GM18870 (cell line): ENCODE measurements at regions not wholly inside any gene's neighbourhood (a gene's known extent, or its start where the extent isn't known, plus 50 kb on each side); places are given as distances from the start of the nearest gene placed in this dataset.
"Not testable (repeated sequence)": the region's sequence is repeated elsewhere in the genome, so short reads cannot be mapped to it uniquely, and the experiment has no call there.

Experiments
- ATAC-seq: cut with Tn5 transposase; IDR thresholded peaks from one replicate; pipeline ENCODE4 v1.9.1; 2021; ENCODE audit warnings: moderate library complexity; ENCODE audit not compliant: unreplicated experiment

GRCh38 chrX:74251006-74251930 lies 52.7 kb upstream of the ZCCHC13 start:
- ATAC-seq = no peak

- no peak for ATAC-seq
These were observed 53.4 kb upstream of the ZCCHC13 start for GRCh38 chrX:74250574-74250973.

GRCh38 chrX:74249963-74250362 lies 54.0 kb upstream of the ZCCHC13 start:
- no peak for ATAC-seq

GRCh38 chrX:74248889-74249288 lies 55.1 kb upstream of the ZCCHC13 start:
- ATAC-seq = no peak

- no peak for ATAC-seq
These were observed 57.5 kb upstream of the ZCCHC13 start for GRCh38 chrX:74246524-74246923.

DNA sequence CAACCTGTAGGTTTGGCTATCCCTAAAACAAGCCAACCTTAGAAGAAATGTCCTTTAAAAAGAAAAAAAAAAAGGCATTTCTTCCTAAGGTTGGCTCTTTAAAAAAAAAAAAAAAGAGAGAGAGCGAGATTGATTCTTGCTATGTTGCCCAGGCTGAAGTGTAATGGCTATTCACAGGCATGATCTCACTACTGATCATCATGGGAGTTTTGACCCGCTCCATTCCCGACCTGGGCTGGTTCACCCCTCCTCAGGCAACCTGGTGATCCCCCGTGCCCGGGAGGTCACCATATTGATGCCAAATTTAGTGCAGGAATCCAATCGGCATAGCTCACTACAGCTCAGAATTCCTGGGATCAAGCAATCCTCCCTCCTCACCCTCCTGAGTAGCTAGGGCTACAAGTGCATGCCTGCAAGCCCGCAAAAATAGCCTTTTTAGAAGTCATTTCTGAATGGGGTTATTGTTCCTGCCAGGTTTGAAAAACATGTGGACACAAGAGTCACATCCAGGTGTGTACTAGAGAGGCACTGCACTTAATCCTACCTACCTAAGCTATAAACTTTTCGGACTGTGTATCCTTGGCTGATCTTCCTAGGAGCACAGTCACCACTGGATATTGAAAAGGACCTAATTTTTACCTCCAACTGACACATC lies 61.4 kb upstream of the ZCCHC13 start:
- ATAC-seq = no peak

DNA sequence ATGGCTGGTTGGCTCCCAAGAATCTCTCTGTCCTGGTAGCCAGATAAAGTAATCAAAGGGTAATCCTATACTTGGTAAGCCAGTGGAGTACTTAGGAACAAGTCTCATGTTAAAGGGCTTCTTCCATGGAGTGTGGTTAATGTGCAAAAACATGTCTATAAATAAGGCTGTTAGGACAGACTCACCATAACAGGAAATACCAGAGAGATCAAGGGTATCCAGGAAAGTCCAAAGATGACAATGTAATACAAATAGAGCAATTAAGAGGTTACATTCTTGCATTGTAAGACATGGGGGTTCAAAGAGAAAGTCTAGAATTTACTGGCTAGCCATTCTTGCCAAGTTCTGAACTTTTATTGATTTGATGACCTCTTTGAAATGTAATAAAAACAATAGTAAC lies 61.9 kb upstream of the ZCCHC13 start:
- ATAC-seq = no peak

- no peak for ATAC-seq
These were observed 65.2 kb upstream of the ZCCHC13 start for GRCh38 chrX:74238771-74239170.

- no peak for ATAC-seq
These were observed 69.2 kb upstream of the ZCCHC13 start for GRCh38 chrX:74234818-74235217.

- no peak for ATAC-seq
These were observed 71.1 kb upstream of the ZCCHC13 start for GRCh38 chrX:74232859-74233258.

GRCh38 chrX:74231625-74232024 lies 72.4 kb upstream of the ZCCHC13 start:
- no peak for ATAC-seq

- ATAC-seq = no peak
These were observed 73.9 kb upstream of the ZCCHC13 start for GRCh38 chrX:74230094-74230493.

DNA sequence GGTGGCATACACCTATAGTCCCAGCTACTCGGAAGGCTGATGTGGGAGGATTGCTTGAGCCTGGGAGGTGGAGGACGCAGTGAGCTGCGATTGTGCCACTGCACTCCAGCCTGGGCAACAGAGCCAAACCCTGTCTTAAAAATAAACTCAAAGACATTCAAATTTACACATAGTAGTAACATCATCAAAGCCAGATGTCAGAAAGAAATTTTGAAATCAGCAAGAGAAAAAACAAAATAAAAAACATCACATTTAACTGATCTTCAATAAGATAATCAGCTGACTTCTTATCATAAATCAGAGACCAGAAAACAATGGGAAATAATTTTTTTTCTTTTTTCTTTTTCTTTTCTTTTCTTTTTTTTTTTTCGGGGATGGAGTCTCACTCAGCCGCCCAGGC lies 78.9 kb upstream of the ZCCHC13 start:
- ATAC-seq = no peak

DNA sequence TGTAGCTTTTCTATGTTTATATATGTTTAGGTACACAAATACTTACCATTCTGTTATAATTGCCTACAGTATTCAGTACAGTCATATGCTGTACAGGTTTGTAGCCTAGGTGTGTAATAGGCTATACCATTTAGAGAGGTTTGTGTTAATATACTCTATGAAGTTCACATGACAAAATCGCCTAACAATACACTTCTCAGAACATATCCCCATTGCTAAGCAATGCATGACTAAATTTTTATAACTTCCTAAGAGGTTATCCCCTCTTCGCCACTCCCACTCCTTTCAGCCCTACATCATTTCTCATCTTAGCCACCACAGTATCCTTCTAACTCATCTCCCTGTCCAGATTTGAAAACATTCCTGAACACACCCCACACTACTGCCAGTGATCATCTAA lies 83.7 kb upstream of the ZCCHC13 start:
- ATAC-seq = no peak

DNA sequence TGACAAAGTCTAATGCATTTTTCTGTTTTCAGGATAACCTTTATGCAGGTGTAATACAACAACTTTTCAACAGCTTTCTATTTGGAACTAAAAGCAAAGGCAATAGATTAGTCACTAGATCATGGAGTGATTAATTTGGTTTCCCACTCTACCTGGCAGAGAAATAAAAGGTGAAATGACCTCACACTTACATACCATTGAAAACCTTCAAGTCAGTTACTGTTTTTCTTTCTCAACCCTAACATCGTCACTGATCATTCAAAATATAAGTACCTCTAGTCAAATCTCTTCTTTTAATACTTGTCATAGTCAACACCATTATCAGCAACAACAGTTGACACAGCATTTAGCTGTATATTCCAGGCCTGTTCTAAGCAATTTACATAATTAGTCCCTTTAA lies 85.1 kb upstream of the ZCCHC13 start:
- no peak for ATAC-seq

GRCh38 chrX:74216421-74216820 lies 87.6 kb upstream of the ZCCHC13 start:
- no peak for ATAC-seq

GRCh38 chrX:74211911-74212310 lies 92.1 kb upstream of the ZCCHC13 start:
- no peak for ATAC-seq

DNA sequence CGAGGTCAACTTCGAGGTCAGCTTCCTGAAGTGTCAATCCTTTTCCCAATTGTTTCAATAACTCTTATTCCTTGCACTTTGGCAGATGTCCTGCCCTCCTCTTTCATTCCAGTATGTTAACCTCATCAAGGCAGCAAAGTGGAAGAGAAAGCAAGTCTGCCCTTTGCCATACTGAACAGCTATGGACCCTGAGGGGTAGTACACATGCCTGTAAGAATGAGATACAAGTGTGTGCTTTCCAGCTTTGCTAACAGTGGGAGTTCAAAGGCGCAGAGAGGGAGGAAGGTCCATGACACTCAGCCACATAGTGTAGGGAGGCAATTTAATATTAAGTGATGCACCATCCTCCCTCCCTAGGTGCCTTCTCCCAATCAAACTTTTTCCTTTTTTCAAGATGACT lies 96.4 kb upstream of the ZCCHC13 start:
- no peak for ATAC-seq

DNA sequence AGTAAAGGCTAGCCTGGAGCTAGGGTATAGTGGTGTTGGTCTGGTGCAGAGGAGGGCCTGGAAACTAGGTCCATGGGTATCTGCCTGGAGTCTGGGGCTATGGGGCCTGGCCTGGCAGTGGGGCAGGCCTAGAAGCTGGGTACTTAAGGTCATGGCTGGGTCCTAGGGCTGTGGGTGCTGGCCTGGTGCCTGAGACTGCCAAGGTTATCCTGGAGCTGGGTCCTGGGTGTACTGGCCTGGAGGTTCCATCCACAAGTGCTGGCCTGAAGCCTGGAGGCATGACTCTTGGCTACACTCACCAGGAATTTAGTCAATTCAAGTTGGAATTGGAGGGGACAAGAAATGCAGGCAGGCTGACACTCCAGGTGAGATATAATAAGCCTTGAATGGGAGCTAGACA lies 108.4 kb upstream of the ZCCHC13 start:
- no peak for ATAC-seq

DNA sequence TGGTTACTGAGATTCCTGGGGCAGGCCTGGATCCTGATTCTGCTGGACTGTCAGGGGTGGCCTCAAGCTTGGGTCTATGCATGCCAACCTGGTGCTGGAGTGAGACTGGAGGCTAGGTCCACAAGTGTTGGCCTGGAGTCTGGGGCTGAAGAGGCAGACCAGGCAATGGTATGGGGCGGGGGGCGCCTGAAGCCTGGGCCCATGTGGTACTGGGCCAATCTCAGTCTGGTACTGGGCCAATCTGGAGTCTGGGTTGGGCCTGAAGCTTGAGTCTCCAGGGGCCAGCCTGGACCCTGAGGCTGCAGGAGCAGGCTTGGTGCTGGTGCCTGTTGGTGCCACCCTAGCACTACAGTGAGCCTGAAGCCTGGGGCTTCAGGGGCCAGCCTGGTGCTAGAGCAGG lies 108.9 kb upstream of the ZCCHC13 start:
- no peak for ATAC-seq

GRCh38 chrX:74187211-74187610 lies 116.8 kb upstream of the ZCCHC13 start:
- no peak for ATAC-seq

- ATAC-seq = not testable (repeated sequence)
These were observed 120.9 kb upstream of the ZCCHC13 start for GRCh38 chrX:74183047-74183446.
